ENCODE measurements at regions not wholly inside any gene's neighbourhood (a gene's known extent, or its start where the extent isn't known, plus 50 kb on each side); places are given as distances from the start of the nearest gene placed in this dataset.
"Not testable (repeated sequence)": the region's sequence is repeated elsewhere in the genome, so short reads cannot be mapped to it uniquely, and the experiment has no call there.

DNA sequence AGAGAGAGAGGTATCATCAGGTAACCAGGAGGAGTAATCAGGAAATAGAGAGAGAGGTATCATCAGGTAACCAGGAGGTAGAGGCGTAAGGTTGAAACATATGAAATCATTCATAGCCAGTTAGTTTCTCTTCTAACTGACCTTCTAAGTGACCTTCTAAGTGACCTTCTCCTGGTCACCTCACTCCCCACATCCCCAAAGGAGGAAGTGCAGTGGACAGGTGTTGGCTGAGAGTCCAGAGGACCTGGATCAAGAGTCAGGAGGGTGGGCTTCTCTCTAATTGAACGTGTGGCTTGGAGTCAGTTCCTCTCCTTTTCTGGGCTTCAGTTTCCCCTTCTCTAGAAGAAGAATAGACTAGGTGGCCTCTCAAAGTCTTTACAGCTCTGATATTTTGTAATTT lies 121.3 kb upstream of the DLG1 start:
- H3K4me3 ChIP-seq = no peak overlapping the region
- peaks cover 0 to 16% (median 0%) of the 10 kb centered on the region in 3 donors for H3K4me1 ChIP-seq
- ATAC-seq = no peak
- TF ChIP-seq, protein P1, sequence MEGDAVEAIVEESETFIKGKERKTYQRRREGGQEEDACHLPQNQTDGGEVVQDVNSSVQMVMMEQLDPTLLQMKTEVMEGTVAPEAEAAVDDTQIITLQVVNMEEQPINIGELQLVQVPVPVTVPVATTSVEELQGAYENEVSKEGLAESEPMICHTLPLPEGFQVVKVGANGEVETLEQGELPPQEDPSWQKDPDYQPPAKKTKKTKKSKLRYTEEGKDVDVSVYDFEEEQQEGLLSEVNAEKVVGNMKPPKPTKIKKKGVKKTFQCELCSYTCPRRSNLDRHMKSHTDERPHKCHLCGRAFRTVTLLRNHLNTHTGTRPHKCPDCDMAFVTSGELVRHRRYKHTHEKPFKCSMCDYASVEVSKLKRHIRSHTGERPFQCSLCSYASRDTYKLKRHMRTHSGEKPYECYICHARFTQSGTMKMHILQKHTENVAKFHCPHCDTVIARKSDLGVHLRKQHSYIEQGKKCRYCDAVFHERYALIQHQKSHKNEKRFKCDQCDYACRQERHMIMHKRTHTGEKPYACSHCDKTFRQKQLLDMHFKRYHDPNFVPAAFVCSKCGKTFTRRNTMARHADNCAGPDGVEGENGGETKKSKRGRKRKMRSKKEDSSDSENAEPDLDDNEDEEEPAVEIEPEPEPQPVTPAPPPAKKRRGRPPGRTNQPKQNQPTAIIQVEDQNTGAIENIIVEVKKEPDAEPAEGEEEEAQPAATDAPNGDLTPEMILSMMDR (IDR thresholded peaks at IDR 0.05) = no peak
- H3K27me3 ChIP-seq = no peaks in the 10 kb centered on the region
- H3K36me3 ChIP-seq = no peaks in the 10 kb centered on the region
- peak overlapping the region in 2 of 4 donors; percentile 17 to 29 for H3K27ac ChIP-seq
- H3K9me3 ChIP-seq = no peaks in the 10 kb centered on the region
- WGBS, 2 donors (ENCODE audit: low coverage in 1 of 2) = 90 to 100% methylated on average over 2 of the region's 2 CpGs

DNA sequence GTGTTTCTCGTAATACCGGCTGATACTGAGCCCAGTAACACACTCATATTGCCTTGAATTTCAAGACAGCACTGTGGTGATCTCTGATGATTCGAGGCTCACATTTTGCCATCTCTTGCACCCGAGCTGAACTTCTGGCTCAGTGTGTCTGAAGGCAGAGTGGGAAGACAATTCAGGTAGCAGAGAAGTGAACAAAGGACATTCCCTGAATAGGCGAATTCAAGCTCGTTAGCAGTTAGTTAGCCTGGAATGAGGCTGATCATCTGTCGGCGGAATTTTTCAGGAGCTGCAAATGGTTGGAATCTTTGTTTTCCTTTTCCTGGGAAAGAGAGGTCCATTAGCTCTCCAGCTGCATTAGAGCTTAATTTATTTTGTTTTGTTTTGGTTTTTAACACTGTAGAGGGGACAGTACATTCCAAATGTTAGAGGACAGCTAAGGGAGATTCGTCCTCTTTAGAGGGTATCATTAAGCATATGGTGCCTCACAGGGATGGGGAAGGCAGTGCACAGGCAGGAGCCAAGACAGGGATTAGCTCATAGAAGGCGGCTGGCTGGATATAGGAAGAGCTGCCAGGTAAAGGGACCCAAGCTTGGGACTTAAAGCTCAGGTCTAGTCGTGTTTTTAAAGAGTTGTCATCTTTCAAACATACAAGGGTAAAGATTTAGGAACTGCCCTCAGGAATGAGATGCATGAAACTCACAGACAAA lies 119.7 kb upstream of the DLG1 start:
- no peaks in the 10 kb centered on the region for H3K36me3 ChIP-seq
- H3K27ac ChIP-seq = peak overlapping the region in 1 of 4 donors; percentile 6
- WGBS, 2 donors (ENCODE audit: low coverage in 1 of 2) = 59 to 68% methylated on average over 10 of the region's 11 CpGs
- peaks cover 0 to 13% (median 0%) of the 10 kb centered on the region in 3 donors for H3K4me1 ChIP-seq
- H3K27me3 ChIP-seq = no peaks in the 10 kb centered on the region
- H3K9me3 ChIP-seq = no peaks in the 10 kb centered on the region
- H3K4me3 ChIP-seq = no peak overlapping the region
- no peak for ATAC-seq
- TF ChIP-seq EP300 (IDR thresholded peaks at IDR 0.05) (no peak), POLR2AphosphoS5 (IDR thresholded peaks at IDR 0.05) (no peak), POLR2A (IDR thresholded peaks at IDR 0.05) (no peak)
- TF ChIP-seq, protein P1 (IDR thresholded peaks at IDR 0.05) = no peak

DNA sequence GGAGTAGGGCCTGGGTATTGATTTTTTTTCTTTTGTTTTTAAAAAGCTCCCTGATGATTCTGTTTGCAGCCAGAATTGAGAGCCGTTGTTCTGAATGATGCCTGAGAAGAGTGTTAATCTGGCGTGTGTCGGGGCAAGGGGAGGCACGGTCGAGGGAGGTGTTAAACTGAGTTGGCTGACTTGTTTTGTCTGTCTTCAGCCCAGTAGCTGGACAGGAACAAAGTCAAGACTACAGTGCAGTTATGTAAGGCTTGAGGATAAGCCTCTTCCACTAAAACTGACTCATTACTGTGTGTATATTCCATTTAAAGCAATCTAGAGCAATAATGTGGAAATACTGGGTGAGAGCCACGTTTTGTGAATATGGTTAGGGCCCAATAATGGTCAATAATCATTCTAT lies 119.0 kb upstream of the DLG1 start:
- Histone ChIP-seq H3K27ac (no peak overlapping the region), H3K27me3 (no peaks in the 10 kb centered on the region), H3K9me3 (no peaks in the 10 kb centered on the region), H3K4me1 (peaks cover 0 to 6% (median 0%) of the 10 kb centered on the region in 3 donors), H3K36me3 (no peaks in the 10 kb centered on the region), H3K4me3 (no peak overlapping the region)
- WGBS, 2 donors (ENCODE audit: low coverage in 1 of 2) = 29 to 40% methylated on average over 2 to 5 of the region's 6 CpGs
- ATAC-seq = no peak
- TF ChIP-seq, protein P1 (IDR thresholded peaks at IDR 0.05) = no peak
- no peak for TF ChIP-seq POLR2A (IDR thresholded peaks at IDR 0.05)
- no peak for TF ChIP-seq POLR2AphosphoS5 (IDR thresholded peaks at IDR 0.05)
- no peak for TF ChIP-seq EP300 (IDR thresholded peaks at IDR 0.05)

DNA sequence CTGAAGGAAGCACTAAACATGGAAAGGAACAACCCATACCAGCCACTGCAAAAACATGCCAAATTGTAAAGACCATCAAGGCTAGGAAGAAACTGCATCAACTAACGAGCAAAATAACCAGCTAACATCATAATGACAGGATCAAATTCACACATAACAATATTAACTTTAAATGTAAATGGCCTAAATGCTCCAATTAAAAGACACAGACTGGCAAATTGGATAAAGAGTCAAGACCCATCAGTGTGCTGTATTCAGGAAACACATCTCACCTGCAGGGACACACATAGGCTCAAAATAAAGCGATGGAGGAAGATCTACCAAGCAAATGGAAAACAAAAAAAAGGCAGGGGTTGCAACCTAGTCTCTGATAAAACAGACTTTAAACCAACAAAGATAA lies 113.5 kb upstream of the DLG1 start:
- not testable (repeated sequence) for H3K27ac ChIP-seq, H3K36me3 ChIP-seq, H3K27me3 ChIP-seq, H3K4me1 ChIP-seq, H3K4me3 ChIP-seq, H3K9me3 ChIP-seq, ATAC-seq
- 68 to 100% methylated on average over 1 to 2 of the region's 2 CpGs for WGBS, 2 donors (ENCODE audit: low coverage in 1 of 2)

DNA sequence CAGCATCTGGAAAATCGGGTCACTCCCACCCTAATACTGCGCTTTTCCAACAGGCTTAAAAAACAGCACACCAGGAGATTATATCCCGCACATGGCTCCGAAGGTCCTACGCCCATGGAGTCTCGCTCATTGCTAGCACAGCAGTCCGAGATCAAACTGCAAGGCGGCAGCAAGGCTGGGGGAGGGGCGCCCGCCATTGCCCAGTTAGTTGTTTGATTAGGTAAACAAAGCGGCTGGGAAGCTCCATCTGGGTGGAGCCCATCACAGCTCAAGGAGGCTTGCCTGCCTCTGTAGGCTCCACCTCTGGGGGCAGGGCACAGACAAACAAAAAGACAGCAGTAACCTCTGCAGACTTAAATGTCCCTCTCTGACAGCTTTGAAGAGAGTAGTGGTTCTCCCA lies 111.8 kb upstream of the DLG1 start:
- not testable (repeated sequence) for H3K4me1 ChIP-seq, H3K27ac ChIP-seq, H3K4me3 ChIP-seq, ATAC-seq, H3K9me3 ChIP-seq, H3K36me3 ChIP-seq, H3K27me3 ChIP-seq
- WGBS, 2 donors (ENCODE audit: low coverage in 1 of 2) = 94% methylated on average over 6 of the region's 11 CpGs; no CpG with 5 or more reads in 1 of the 2 donors

DNA sequence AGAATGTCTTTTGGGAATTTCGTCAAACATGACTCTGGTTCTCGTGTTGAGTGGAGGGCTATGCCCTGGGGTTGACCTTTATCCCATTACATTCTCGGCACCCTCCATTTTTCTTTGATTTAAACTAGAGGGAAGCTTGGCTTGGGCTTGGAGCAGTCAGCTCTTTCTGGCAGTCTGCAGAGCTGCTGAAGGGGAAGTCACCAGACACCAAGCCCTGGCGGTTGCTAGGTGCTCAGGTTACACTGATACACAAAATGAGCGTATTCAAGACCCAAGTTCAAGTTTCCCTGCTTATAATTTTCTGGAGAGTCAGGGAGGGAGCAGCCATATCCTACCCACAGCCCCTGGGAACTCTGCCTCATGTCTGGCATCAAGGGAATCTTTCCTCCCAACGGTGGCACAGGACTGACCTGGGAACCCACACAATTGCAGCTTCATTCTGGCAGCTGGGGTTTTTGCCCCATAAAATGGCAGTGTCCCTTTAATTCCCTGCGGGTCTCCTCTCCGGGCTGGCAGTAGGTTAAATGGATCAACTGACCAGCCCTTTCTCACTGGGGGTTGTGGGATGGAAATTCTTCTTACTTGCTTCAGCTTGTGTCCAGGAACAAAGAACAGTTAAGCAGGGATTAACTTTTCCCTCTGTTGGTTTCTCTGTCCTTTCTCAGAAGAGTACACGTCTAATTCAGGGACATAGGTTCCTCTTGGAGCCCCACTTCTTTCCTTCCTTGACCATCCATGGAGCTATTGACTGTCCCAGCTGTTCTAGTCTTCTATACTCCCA lies 110.0 kb upstream of the DLG1 start:
- H3K4me3 ChIP-seq = no peak overlapping the region
- 62 to 70% methylated on average over 5 to 8 of the region's 9 CpGs for WGBS, 2 donors (ENCODE audit: low coverage in 1 of 2)
- TF ChIP-seq EP300 (IDR thresholded peaks at IDR 0.05) (no peak), POLR2AphosphoS5 (IDR thresholded peaks at IDR 0.05) (no peak), POLR2A (IDR thresholded peaks at IDR 0.05) (no peak)
- TF ChIP-seq, protein P1 (IDR thresholded peaks at IDR 0.05) = no peak

More for the DNA sequence above, 110.0 kb upstream of the DLG1 start:
- Histone ChIP-seq H3K27me3 (peaks cover 5% of the 10 kb centered on the region), H3K9me3 (peaks cover 0 to 9% (median 0%) of the 10 kb centered on the region in 3 donors), H3K4me1 (no peaks in the 10 kb centered on the region), H3K36me3 (no peaks in the 10 kb centered on the region), H3K27ac (no peak overlapping the region)
- no peak for ATAC-seq
